Skin epidermis (tissue), 12 donors: ENCODE measurements at regions not wholly inside any gene's neighbourhood (a gene's known extent, or its start where the extent isn't known, plus 50 kb on each side); places are given as distances from the start of the nearest gene placed in this dataset.
"Not testable (repeated sequence)": the region's sequence is repeated elsewhere in the genome, so short reads cannot be mapped to it uniquely, and the experiment has no call there.

Experiments
- H3K27ac ChIP-seq, 21 experiments: fragments of 200-600 bp; sonication (generic) in 11 of 21; one replicate each; pipeline ENCODE4 v1.5.0; 2020; ENCODE audit warnings: mild to moderate bottlenecking in 3 of 21, inconsistent platforms in 2 of 21, moderate library complexity in 2 of 21
- H3K4me3 ChIP-seq, 7 experiments: fragments of 200-600 bp; sonication (generic) in 2 of 7; one replicate each; pipeline ENCODE4 v1.5.0; 2020; ENCODE audit warnings: inconsistent platforms in 2 of 7, mild to moderate bottlenecking in 2 of 7, moderate library complexity in 1 of 7

DNA sequence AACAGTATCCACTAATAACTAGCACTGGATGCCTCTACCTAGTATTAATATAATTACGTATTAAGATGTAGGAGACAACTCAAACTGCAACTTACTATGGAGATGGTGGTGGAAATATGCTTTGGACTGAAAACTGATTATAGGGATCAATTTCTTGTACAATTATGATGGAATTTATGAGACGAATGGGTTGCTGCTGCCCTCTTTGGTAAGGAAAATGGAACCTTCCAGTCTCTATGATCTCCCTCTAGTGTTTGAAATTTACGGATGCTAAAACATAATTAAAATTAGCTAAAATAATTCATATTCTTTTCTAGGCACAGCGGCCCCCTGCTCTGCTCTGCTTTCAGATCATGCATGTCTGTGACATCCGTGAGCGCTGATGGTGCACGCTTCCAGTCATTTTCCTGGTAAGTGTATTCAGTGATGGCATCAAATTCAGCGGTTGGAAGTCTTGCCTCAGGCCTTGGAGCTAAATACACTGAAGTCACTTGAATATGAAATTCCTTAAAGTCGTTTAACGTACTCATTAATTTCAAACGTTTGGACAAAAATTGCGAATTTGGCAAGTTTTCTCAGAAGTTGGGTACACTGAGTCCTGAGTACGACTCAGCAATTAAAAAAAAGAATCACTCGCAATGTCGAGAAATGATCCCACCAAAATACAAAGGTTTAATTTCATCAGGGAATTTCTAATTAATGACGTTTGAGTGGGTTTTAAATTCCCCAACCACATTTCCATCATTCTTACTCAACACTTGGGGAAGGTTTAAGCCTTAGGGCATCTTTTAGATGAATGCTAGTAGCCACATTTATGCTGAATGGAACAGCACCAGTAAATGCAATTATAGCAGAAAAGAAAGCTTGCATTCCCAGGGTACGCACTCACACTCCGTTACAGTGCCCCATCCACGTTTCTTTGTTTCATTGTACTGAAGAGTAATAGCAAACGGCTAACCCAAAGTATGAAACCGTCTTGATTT lies 132.6 kb downstream of the NR2F2 start:
- H3K27ac ChIP-seq = no peak overlapping the region
- H3K4me3 ChIP-seq = no peak overlapping the region

DNA sequence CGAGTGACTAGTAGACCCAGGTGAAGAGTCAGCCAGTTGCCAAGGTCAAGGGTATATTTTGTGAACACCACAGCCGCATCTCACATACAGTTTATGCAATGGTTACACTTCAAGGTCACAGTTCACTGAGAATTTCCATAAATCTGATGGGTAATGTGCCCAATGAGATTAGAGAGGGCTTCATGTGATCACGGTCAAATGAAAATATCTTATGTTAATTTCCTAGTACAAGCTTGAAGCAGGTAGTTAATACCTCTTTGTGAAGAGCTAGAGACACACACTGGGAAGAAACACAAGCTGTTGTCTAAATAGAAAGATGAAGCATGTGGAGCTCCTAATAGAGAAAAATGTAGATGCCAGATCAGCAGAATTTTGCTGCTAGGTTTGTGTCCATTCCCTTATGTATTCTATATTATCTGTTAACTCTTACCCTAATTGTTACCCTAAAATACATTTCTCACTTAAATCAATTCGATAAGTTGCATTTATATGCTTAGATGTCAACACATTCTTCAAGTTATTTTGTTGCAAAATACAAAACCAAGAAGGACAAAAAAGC lies 136.0 kb downstream of the NR2F2 start:
- no peak overlapping the region for H3K27ac ChIP-seq
- no peak overlapping the region for H3K4me3 ChIP-seq

DNA sequence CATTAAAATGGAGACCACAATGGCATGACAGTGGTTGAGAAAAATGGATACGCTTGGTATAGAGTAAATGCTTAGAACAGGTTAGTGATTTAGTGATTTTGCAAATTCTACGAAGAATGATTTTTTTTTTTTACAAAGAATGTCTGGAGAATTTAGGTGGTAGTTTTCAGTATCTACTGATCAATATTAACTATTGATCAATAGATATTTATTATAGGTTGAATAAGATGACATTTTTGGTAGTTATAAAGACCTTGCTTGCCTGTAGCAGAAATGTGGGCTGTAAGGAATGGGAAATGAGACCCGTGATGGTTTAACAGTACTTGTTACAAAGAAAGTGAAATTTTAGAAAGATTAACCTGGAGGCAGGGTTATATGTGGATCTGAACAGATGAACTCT lies 137.5 kb downstream of the NR2F2 start:
- Histone ChIP-seq H3K27ac (no peak overlapping the region), H3K4me3 (no peak overlapping the region)

DNA sequence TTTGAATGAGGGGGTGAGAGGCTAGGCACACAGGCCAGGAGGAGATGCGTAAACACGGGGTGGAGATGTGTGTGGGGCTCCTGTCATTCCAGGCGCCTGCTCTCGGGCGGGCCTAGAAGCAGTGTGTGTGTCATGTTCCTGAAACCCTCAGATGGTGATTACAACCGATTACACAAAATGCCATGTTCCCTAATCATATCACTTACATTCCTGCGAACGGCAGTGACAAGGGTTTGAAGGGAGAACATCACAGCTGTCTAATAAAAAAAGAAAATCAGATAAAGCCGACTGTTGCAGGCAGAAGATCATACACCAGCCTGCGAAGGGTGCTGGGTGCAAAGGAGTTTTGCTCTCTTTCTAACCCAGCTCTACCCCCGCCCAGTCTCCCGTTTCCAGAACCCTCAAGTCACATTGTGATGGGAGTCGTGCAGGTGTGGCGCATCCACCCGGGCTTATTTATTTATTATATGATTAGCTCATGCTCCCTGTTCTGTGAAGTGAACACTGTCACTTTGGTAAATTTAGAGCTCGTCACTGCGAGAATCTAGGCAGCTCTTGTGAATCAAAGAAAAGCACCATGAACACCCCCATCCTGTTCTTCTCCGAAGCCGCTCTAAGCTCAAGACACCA lies 140.3 kb downstream of the NR2F2 start:
- Histone ChIP-seq H3K27ac (no peak overlapping the region), H3K4me3 (no peak overlapping the region)

DNA sequence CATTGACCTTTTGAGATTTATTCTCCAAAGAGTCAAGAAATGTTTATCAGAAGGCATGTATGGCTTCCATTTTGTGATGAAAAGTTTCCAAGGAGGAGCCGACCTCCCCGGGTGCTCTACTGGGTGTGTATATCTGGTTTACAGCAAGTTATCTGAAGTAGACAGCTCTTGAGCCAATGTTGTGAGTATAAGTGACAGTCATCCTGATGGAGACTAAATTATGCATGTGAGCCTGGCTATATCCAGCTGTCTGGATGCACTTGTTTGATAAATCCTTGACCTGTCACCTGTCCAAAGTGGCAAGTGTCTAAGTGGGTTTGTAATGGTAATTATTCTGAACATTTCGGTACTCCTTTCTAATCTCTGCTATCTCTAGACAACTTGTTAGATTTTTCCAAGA lies 142.2 kb downstream of the NR2F2 start:
- no peak overlapping the region for H3K27ac ChIP-seq

DNA sequence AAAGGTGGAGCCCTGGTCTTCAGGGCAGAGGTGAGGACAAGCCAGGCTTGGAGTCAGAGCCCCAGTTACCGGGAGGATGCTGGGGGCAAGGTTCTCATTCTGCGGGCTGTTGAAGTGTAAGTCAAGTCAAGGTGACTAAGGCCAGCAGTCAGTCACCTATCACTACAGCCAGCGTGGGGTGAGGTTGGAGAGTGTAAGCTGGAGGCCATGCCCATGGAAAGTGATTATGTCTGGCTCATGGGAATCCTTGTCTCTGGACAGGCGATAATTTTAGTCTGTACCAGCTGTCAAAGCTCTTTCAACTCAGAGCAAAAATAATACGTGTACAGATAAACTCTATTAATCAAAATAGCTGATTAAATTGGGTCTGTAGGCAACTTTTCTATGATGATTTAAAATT lies 143.1 kb downstream of the NR2F2 start:
- no peak overlapping the region for H3K27ac ChIP-seq

More for the DNA sequence above, 142.2 kb downstream of the NR2F2 start:
- no peak overlapping the region for H3K4me3 ChIP-seq

DNA sequence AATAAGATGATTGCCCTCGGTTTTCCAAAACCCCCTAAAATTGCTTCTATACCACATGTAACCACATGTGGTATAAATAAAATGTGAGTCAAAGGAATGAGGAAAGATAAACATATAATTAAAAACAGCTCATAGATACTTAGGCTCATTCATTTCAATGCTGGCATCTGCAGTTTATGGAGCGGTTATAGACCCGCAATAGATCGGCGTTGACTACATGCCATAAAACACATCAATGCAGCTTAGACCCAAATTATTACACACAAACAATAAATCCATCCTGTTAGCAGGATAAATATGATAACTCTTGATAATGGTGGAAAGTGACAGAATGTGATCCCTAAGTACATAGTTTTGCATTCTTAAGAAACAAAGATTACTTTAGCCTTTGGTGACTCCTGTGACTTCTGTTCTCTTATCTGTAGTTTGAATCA lies 143.7 kb downstream of the NR2F2 start:
- Histone ChIP-seq H3K4me3 (no peak overlapping the region), H3K27ac (no peak overlapping the region)

More for the DNA sequence above, 143.1 kb downstream of the NR2F2 start:
- no peak overlapping the region for H3K4me3 ChIP-seq

DNA sequence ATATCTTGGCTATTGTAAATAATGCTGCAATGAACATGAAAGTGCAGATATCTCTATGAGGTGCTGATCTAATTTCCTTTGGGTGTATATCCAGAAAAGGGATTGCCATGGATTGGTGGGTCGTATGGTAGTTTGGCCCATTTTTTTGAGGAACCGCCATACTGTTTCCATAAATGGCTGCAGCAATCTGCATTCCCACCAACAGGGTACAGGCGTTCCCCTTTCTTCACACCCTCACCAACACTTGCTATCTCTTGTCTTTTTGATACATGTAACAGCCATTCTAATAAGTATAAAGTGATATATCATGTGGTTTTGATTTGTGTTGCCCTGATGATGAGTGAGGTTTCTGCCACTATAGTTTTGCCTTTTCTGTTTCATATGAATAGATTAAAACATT lies 146.7 kb downstream of the NR2F2 start:
- no peak overlapping the region for H3K4me3 ChIP-seq
- no peak overlapping the region for H3K27ac ChIP-seq

DNA sequence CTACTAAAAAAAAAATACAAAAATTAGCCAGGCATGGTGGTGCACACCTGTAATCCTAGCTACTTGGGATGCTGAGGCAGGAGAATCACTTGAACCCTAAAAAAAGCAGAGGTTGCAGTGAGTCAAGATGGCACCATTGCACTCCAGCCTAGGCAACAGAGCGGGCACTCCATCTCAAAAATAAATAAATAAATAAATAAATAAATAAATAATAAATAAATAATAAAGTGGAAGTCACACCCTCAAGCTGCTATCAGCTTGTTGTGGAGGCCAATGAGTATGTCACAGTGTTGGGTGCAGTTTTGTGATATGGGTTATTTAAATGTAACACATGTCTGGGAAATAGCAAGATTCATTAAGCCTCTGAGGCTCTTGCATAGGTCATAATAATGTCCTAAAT lies 153.9 kb downstream of the NR2F2 start:
- H3K4me3 ChIP-seq, H3K27ac ChIP-seq: not testable (repeated sequence)

DNA sequence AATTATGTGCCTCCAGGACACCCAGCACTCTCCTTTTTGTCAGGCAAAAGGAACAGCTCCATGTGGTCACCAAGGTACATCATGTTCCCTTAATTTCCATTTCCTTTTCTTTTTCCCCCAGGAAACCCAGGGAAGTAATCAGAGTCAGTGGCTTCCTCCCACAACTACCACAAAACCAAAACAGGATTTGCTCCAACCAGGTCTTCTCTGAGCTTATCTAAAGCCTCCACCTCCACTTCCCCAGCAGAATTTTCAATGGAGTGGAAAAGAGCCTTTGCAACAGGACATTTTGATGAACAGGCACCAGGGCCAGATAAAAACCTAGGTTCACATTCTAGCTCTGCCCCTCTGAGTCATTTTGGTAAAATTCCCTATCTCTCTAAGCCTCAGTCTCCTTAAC lies 154.3 kb downstream of the NR2F2 start:
- Histone ChIP-seq H3K4me3 (no peak overlapping the region), H3K27ac (no peak overlapping the region)

DNA sequence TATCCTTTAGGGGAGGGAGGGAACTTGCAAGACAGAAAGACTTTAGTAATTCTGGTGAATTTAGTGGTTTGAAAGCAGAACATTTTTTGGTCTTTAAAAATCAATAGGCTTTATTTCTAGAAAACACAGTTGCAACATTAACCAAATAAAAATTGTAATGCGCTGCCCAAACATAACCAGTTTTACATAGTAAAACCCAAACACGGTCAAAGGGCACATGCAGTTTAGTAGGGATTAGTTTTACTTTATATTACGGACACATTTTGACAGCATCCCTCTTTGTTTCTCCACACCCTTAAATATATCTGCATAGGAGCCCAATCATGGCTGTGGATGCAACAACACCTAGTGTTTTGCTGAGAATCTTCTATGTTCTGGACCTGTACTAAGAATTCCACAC lies 156.7 kb downstream of the NR2F2 start:
- H3K27ac ChIP-seq = no peak overlapping the region

DNA sequence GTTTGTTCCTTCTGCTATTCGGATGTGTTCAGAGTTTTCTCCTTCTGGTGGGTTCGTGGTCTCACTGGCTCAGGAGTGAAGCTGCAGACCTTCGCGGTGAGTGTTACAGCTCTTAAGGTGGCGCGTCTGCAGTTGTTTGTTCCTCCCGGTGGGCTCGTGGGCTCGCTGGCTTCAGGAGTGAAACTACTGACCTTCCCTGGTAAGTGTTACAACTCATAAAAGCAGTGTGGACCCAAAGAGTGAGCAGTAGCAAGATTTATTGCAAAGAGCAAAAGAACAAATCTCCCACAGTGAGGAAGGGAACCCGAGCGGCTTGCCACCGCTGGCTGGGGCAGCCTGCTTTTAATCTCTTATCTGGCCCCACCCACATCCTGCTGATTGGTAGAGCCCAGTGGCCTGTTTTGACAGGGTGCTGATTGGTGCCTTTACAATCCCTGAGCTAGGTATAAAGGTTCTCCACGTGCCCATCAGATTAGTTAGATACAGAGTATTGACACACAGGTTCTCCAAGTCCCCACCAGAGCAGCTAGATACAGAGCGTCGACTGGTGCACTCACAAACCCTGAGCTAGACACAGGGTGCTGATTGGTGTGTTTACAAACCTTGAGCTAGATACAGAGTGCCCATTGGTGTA lies 160.7 kb downstream of the NR2F2 start:
- not testable (repeated sequence) for H3K27ac ChIP-seq, H3K4me3 ChIP-seq

More for the DNA sequence above, 156.7 kb downstream of the NR2F2 start:
- no peak overlapping the region for H3K4me3 ChIP-seq

DNA sequence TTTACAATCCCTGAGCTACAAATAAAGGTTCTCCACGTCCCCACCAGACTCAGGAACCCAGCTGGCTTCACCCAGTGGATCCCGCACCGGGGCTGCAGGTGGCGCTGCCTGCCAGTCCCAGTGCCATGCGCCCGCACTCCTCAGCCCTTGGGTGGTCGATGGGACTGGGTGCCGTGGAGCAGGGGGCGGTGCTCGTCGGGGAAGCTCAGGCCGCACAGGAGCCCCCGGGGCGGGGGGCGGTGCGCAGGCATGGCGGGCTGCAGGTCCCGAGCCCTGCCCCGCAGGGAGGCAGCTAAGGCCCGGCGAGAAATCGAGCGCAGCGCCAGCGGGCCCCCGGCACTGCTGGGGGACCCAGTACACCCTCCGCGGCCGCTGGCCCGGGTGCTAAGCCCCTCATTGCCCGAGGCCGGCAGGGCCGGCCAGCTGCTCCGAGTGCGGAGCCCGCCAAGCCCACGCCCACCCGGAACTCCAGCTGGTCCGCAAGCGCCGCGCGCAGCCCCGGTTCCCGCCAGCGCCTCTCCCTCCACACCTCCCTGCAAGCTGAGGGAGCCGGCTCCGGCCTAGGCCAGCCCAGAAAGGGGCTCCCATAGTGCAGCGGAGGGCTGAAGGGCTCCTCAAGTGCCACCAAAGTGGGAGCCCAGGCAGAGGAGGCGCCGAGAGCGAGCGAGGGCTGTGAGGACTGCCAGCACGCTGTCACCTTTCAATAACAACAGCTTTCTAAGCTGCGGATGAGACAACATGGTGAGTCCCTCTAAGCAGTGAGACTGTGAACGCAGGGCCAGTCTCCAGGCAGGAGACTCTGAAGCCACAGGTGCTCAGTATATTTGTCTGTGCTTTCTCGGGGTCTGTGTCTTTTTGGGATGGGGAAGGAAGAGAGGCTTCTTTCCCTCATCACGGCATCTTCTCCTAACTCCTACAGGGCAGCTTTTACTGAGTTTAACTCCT lies 161.5 kb downstream of the NR2F2 start:
- not testable (repeated sequence) for H3K27ac ChIP-seq, H3K4me3 ChIP-seq

DNA sequence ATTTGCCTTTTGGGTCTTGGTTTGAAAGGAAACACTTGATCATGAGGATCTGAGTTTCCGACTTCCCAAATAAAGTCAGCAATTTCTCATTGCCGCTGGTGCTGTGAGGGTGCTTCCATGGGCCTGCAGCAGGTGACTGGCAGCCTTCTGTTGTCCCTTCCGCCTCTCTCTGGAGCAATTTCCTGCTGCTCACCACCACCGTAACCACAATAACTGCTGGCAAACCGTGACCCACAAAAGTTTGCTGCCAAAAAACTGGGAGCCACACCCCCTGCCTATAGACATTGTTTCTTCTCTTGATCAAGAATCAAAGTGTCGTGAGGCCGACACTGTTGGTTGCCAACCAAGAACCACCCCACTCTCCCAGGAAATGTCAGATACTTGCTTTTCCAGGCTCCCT lies 164.0 kb downstream of the NR2F2 start:
- H3K27ac ChIP-seq = no peak overlapping the region
- no peak overlapping the region for H3K4me3 ChIP-seq

DNA sequence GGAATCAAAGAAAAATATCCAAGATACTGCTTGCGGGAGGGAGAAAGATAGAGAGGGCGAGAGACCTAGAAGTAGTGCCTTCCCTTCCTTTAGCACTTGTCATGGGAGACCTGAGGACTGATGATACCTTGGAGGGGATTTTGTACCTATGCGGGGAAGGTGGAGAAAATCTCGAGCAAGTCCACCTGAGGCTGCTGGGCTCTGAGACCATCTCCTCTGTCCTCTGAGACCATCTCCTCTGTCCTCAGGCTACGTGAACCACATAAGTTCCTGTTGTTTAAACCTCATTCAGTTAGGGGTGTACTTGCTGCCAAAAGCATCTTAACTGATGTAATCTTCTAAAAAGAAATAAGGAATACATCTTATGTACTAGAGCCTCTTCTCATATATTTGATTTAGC lies 164.9 kb downstream of the NR2F2 start:
- Histone ChIP-seq H3K27ac (no peak overlapping the region), H3K4me3 (no peak overlapping the region)

DNA sequence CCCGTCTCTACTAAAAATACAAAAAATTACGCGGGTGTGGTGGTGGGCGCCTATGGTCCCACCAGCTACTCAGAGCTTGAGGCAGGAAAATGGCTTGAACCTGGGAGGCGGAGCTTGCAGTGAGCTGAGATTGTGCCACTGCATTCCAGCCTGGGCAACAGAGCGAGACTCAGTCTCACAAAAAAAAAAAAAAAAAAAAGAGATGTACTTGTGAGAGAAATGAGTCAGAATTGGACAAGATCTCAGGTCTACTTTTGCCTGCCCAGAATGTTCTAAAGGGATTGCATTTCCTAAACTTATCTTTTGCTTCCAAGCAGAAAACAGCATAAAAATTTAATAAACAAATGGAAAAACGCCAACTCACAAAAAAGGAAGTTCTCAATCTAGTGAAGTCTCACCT lies 167.5 kb downstream of the NR2F2 start:
- H3K27ac ChIP-seq = no peak overlapping the region
- no peak overlapping the region for H3K4me3 ChIP-seq

DNA sequence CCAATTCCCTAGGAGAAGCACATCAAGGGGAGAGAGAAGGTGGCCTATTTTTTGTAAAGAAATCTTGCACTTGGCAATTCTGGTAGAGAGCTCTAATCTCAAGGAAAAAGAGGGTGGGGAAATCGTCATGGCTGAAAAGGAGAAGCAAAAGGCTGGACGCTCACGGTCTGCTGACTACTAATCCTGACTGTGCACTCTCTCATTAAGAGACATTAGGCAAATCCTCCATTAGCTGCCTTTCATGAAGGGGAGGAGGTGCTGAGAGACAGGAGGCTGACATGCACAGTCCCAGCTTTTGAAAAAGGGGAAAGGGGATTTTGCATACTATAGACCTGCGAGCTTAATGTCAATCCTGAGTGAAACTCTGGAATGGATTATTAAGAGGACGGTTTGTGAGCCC lies 170.0 kb downstream of the NR2F2 start:
- H3K4me3 ChIP-seq = no peak overlapping the region
- no peak overlapping the region for H3K27ac ChIP-seq

DNA sequence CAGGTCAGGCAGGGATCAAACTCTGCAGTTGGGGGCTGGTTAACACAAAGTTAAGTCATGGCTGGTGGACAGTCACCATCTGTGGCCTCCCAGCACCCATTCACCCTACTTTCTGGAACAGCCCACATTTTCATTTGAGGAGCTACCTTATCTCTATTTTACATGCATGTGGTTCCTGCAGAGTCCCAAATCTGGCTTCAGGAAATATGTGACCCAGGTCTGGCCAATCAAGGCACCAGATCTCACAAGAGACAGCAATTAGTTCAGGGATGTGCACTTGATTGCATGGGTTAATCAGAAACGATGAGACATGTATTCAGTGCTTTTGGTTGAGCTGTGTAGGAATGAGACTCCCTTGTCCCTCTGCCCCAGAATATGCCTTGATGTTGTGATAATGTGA lies 170.9 kb downstream of the NR2F2 start:
- Histone ChIP-seq H3K4me3 (no peak overlapping the region), H3K27ac (no peak overlapping the region)

DNA sequence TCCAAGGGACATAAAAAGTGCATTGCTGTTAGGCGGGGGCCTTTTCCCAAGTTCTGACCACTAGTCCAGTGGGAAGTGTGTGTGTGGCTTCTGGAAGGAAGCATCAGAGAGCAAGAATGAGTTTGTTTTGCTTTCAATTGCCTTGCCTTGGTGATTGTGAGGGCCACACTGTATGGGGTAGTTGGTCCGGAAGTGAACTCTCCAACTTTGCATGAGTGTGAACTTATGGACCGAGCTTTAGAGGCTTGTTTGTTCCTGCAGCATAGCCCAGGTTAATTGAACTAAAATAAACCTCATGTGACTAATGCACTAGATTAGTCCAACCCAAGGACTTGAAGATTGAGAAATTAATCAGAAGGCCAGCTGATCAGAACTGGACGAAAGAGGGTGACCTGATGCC lies 171.7 kb downstream of the NR2F2 start:
- Histone ChIP-seq H3K27ac (no peak overlapping the region), H3K4me3 (no peak overlapping the region)
